ENCODE measurements at regions not wholly inside any gene's neighbourhood (a gene's known extent, or its start where the extent isn't known, plus 50 kb on each side); places are given as distances from the start of the nearest gene placed in this dataset.

GRCh38 chr2:220847006-220847405, 725.1 kb downstream of the EPHA4 start:
- H3K4me3 ChIP-seq (ENCODE audit: low read length), result no peak overlapping the region
- H3K27me3 ChIP-seq (ENCODE audit: control insufficient read depth, insufficient read depth, low read length), result no peaks in the 10 kb centered on the region
- no peak overlapping the region for H3K27ac ChIP-seq (ENCODE audit: low read length)
- no peaks in the 10 kb centered on the region for H3K4me1 ChIP-seq (ENCODE audit: control insufficient read depth, insufficient read depth, low read length)
- H3K9me3 ChIP-seq (ENCODE audit: control insufficient read depth, insufficient read depth, low read length), result no peaks in the 10 kb centered on the region
- WGBS (ENCODE audit: insufficient coverage, insufficient read length), result no CpG with 5 or more reads among the region's 3 CpGs
- DNase-seq (ENCODE audit: low read depth, low spot score), result no peak
- no peaks in the 10 kb centered on the region for H3K36me3 ChIP-seq (ENCODE audit: control insufficient read depth, insufficient read depth, low read length)

- no CpG with 5 or more reads among the region's 4 CpGs for WGBS (ENCODE audit: insufficient coverage, insufficient read length)
- Histone ChIP-seq H3K4me3 (ENCODE audit: low read length) (no peak overlapping the region), H3K27ac (ENCODE audit: low read length) (no peak overlapping the region), H3K4me1 (ENCODE audit: control insufficient read depth, insufficient read depth, low read length) (no peaks in the 10 kb centered on the region), H3K9me3 (ENCODE audit: control insufficient read depth, insufficient read depth, low read length) (no peaks in the 10 kb centered on the region), H3K27me3 (ENCODE audit: control insufficient read depth, insufficient read depth, low read length) (no peaks in the 10 kb centered on the region), H3K36me3 (ENCODE audit: control insufficient read depth, insufficient read depth, low read length) (no peaks in the 10 kb centered on the region)
- DNase-seq (ENCODE audit: low read depth, low spot score), result no peak
These were observed 724.5 kb downstream of the EPHA4 start for GRCh38 chr2:220847589-220847988.

GRCh38 chr2:220849433-220849832, 722.7 kb downstream of the EPHA4 start:
- no peaks in the 10 kb centered on the region for H3K36me3 ChIP-seq (ENCODE audit: control insufficient read depth, insufficient read depth, low read length)
- no CpG with 5 or more reads among the region's 5 CpGs for WGBS (ENCODE audit: insufficient coverage, insufficient read length)
- no peak for DNase-seq (ENCODE audit: low read depth, low spot score)

GRCh38 chr2:220850116-220850515, 722.0 kb downstream of the EPHA4 start:
- no CpG with 5 or more reads among the region's 3 CpGs for WGBS (ENCODE audit: insufficient coverage, insufficient read length)
- no peaks in the 10 kb centered on the region for H3K9me3 ChIP-seq (ENCODE audit: control insufficient read depth, insufficient read depth, low read length)
- no peaks in the 10 kb centered on the region for H3K36me3 ChIP-seq (ENCODE audit: control insufficient read depth, insufficient read depth, low read length)
- no peak overlapping the region for H3K4me3 ChIP-seq (ENCODE audit: low read length)
- H3K4me1 ChIP-seq (ENCODE audit: control insufficient read depth, insufficient read depth, low read length), result no peaks in the 10 kb centered on the region
- no peaks in the 10 kb centered on the region for H3K27me3 ChIP-seq (ENCODE audit: control insufficient read depth, insufficient read depth, low read length)
- no peak for DNase-seq (ENCODE audit: low read depth, low spot score)
- H3K27ac ChIP-seq (ENCODE audit: low read length), result no peak overlapping the region

More at GRCh38 chr2:220849433-220849832, 722.7 kb downstream of the EPHA4 start:
- no peak overlapping the region for H3K27ac ChIP-seq (ENCODE audit: low read length)
- H3K4me1 ChIP-seq (ENCODE audit: control insufficient read depth, insufficient read depth, low read length), result no peaks in the 10 kb centered on the region
- H3K4me3 ChIP-seq (ENCODE audit: low read length), result no peak overlapping the region
- no peaks in the 10 kb centered on the region for H3K9me3 ChIP-seq (ENCODE audit: control insufficient read depth, insufficient read depth, low read length)
- H3K27me3 ChIP-seq (ENCODE audit: control insufficient read depth, insufficient read depth, low read length), result no peaks in the 10 kb centered on the region

GRCh38 chr2:220855296-220855695, 716.8 kb downstream of the EPHA4 start:
- H3K36me3 ChIP-seq (ENCODE audit: control insufficient read depth, insufficient read depth, low read length), result no peaks in the 10 kb centered on the region
- no peaks in the 10 kb centered on the region for H3K9me3 ChIP-seq (ENCODE audit: control insufficient read depth, insufficient read depth, low read length)
- no peak overlapping the region for H3K4me3 ChIP-seq (ENCODE audit: low read length)
- H3K27ac ChIP-seq (ENCODE audit: low read length), result no peak overlapping the region
- H3K4me1 ChIP-seq (ENCODE audit: control insufficient read depth, insufficient read depth, low read length), result no peaks in the 10 kb centered on the region
- WGBS (ENCODE audit: insufficient coverage, insufficient read length), result no CpG with 5 or more reads among the region's 2 CpGs
- DNase-seq (ENCODE audit: low read depth, low spot score), result no peak
- no peaks in the 10 kb centered on the region for H3K27me3 ChIP-seq (ENCODE audit: control insufficient read depth, insufficient read depth, low read length)

- no peaks in the 10 kb centered on the region for H3K9me3 ChIP-seq (ENCODE audit: control insufficient read depth, insufficient read depth, low read length)
- H3K4me1 ChIP-seq (ENCODE audit: control insufficient read depth, insufficient read depth, low read length), result no peaks in the 10 kb centered on the region
- WGBS (ENCODE audit: insufficient coverage, insufficient read length), result no CpG with 5 or more reads among the region's 2 CpGs
- H3K4me3 ChIP-seq (ENCODE audit: low read length), result no peak overlapping the region
- no peaks in the 10 kb centered on the region for H3K36me3 ChIP-seq (ENCODE audit: control insufficient read depth, insufficient read depth, low read length)
- DNase-seq (ENCODE audit: low read depth, low spot score), result no peak
- no peaks in the 10 kb centered on the region for H3K27me3 ChIP-seq (ENCODE audit: control insufficient read depth, insufficient read depth, low read length)
- no peak overlapping the region for H3K27ac ChIP-seq (ENCODE audit: low read length)
These were observed 715.6 kb downstream of the EPHA4 start for GRCh38 chr2:220856486-220856885.

- H3K4me3 ChIP-seq (ENCODE audit: low read length), result no peak overlapping the region
- no peaks in the 10 kb centered on the region for H3K36me3 ChIP-seq (ENCODE audit: control insufficient read depth, insufficient read depth, low read length)
- H3K9me3 ChIP-seq (ENCODE audit: control insufficient read depth, insufficient read depth, low read length), result no peaks in the 10 kb centered on the region
- no peak overlapping the region for H3K27ac ChIP-seq (ENCODE audit: low read length)
- no peak for DNase-seq (ENCODE audit: low read depth, low spot score)
- H3K4me1 ChIP-seq (ENCODE audit: control insufficient read depth, insufficient read depth, low read length), result no peaks in the 10 kb centered on the region
- no peaks in the 10 kb centered on the region for H3K27me3 ChIP-seq (ENCODE audit: control insufficient read depth, insufficient read depth, low read length)
- WGBS (ENCODE audit: insufficient coverage, insufficient read length), result no CpG with 5 or more reads among the region's 1 CpG
These were observed 714.7 kb downstream of the EPHA4 start for GRCh38 chr2:220857368-220857767.

GRCh38 chr2:220858101-220858500, 714.0 kb downstream of the EPHA4 start:
- WGBS (ENCODE audit: insufficient coverage, insufficient read length), result no CpG with 5 or more reads among the region's 2 CpGs
- H3K9me3 ChIP-seq (ENCODE audit: control insufficient read depth, insufficient read depth, low read length), result no peaks in the 10 kb centered on the region
- H3K4me1 ChIP-seq (ENCODE audit: control insufficient read depth, insufficient read depth, low read length), result no peaks in the 10 kb centered on the region
- H3K27ac ChIP-seq (ENCODE audit: low read length), result no peak overlapping the region
- no peaks in the 10 kb centered on the region for H3K36me3 ChIP-seq (ENCODE audit: control insufficient read depth, insufficient read depth, low read length)
- H3K27me3 ChIP-seq (ENCODE audit: control insufficient read depth, insufficient read depth, low read length), result no peaks in the 10 kb centered on the region
- no peak overlapping the region for H3K4me3 ChIP-seq (ENCODE audit: low read length)
- no peak for DNase-seq (ENCODE audit: low read depth, low spot score)

- Histone ChIP-seq H3K4me3 (ENCODE audit: low read length) (no peak overlapping the region), H3K27me3 (ENCODE audit: control insufficient read depth, insufficient read depth, low read length) (no peaks in the 10 kb centered on the region), H3K27ac (ENCODE audit: low read length) (no peak overlapping the region), H3K4me1 (ENCODE audit: control insufficient read depth, insufficient read depth, low read length) (no peaks in the 10 kb centered on the region), H3K9me3 (ENCODE audit: control insufficient read depth, insufficient read depth, low read length) (no peaks in the 10 kb centered on the region), H3K36me3 (ENCODE audit: control insufficient read depth, insufficient read depth, low read length) (no peaks in the 10 kb centered on the region)
- WGBS (ENCODE audit: insufficient coverage, insufficient read length), result no CpG with 5 or more reads among the region's 6 CpGs
- no peak for DNase-seq (ENCODE audit: low read depth, low spot score)
These were observed 700.2 kb downstream of the EPHA4 start for GRCh38 chr2:220871909-220872308.

- no peak overlapping the region for H3K4me3 ChIP-seq (ENCODE audit: low read length)
These were observed 695.9 kb downstream of the EPHA4 start for GRCh38 chr2:220876080-220876824.

GRCh38 chr2:220877491-220877890, 694.6 kb downstream of the EPHA4 start:
- H3K4me3 ChIP-seq (ENCODE audit: low read length), result no peak overlapping the region
- H3K36me3 ChIP-seq (ENCODE audit: control insufficient read depth, insufficient read depth, low read length), result no peaks in the 10 kb centered on the region
- no peaks in the 10 kb centered on the region for H3K4me1 ChIP-seq (ENCODE audit: control insufficient read depth, insufficient read depth, low read length)
- whole genome bisulfite sequencing (ENCODE audit: insufficient coverage, insufficient read length), result no CpG with 5 or more reads among the region's 2 CpGs
- no peak overlapping the region for H3K27ac ChIP-seq (ENCODE audit: low read length)
- H3K9me3 ChIP-seq (ENCODE audit: control insufficient read depth, insufficient read depth, low read length), result no peaks in the 10 kb centered on the region
- no peaks in the 10 kb centered on the region for H3K27me3 ChIP-seq (ENCODE audit: control insufficient read depth, insufficient read depth, low read length)
- no peak for DNase-seq (ENCODE audit: low read depth, low spot score)

More at GRCh38 chr2:220876080-220876824, 695.9 kb downstream of the EPHA4 start:
- H3K9me3 ChIP-seq (ENCODE audit: control insufficient read depth, insufficient read depth, low read length), result no peaks in the 10 kb centered on the region
- H3K27ac ChIP-seq (ENCODE audit: low read length), result no peak overlapping the region
- no CpG with 5 or more reads among the region's 3 CpGs for WGBS (ENCODE audit: insufficient coverage, insufficient read length)
- no peak for DNase-seq (ENCODE audit: low read depth, low spot score)
- no peaks in the 10 kb centered on the region for H3K4me1 ChIP-seq (ENCODE audit: control insufficient read depth, insufficient read depth, low read length)
- H3K36me3 ChIP-seq (ENCODE audit: control insufficient read depth, insufficient read depth, low read length), result no peaks in the 10 kb centered on the region
- H3K27me3 ChIP-seq (ENCODE audit: control insufficient read depth, insufficient read depth, low read length), result no peaks in the 10 kb centered on the region
